Esophagus muscularis mucosa (tissue), 4 donors: ENCODE measurements at regions not wholly inside any gene's neighbourhood (a gene's known extent, or its start where the extent isn't known, plus 50 kb on each side); places are given as distances from the start of the nearest gene placed in this dataset.

Source experiments
- DNase-seq: peaks from one replicate; pipeline ENCODE4 v3.0.0-alpha.2; 2017; ENCODE audit errors: extremely low spot score
- H3K27ac ChIP-seq, 4 donors: fragments of 200-600 bp; sonication (generic); replicated peaks in 1 of 4; 1 replicate in 3 of 4; 2 replicates in 1 of 4; pipeline ENCODE4 v1.5.1; 2016 to 2019; ENCODE audit warnings: mild to moderate bottlenecking in 1 of 4
- H3K27me3 ChIP-seq, 4 donors: fragments of 200-600 bp; sonication (generic); one replicate each; pipeline versions ENCODE4 v1.5.1 to v1.6.0; 2016 to 2019
- H3K36me3 ChIP-seq, 4 donors: fragments of 200-600 bp; sonication (generic); one replicate each; pipeline ENCODE4 v1.5.1; 2016 to 2019
- H3K4me1 ChIP-seq, 4 donors: fragments of 200-600 bp; sonication (generic); one replicate each; pipeline ENCODE4 v1.5.1; 2016 to 2019
- H3K4me3 ChIP-seq, 4 donors: fragments of 200-600 bp; sonication (generic); 1 replicate in 2 of 4; 2 replicates in 2 of 4; pipeline ENCODE4 v1.5.1; 2016 to 2019; ENCODE audit warnings: mild to moderate bottlenecking in 4 of 4, moderate library complexity in 1 of 4
- H3K9me3 ChIP-seq, 4 donors: fragments of 200-600 bp; sonication (generic); 1 replicate in 3 of 4; 2 replicates in 1 of 4; pipeline ENCODE4 v1.5.1; 2016 to 2019
- CTCF ChIP-seq, 3 experiments: fragments of 200-600 bp in 2 of 3; fragments of 450-650 bp in 1 of 3; sonication (generic) in 2 of 3; IDR thresholded peaks; one replicate each; pipeline ENCODE4 v1.5.1; 2017 to 2019; ENCODE audit warnings: antibody characterized with exemption in 3 of 3, mild to moderate bottlenecking in 2 of 3, moderate library complexity in 1 of 3
- EP300 ChIP-seq: sonication (generic); formaldehyde crosslinking; IDR thresholded peaks from one replicate; pipeline ENCODE4 v1.6.1; 2017; ENCODE audit warnings: antibody characterized with exemption
- POLR2A ChIP-seq: fragments of 450-650 bp; IDR thresholded peaks from one replicate; pipeline ENCODE4 v1.6.1; 2017; ENCODE audit warnings: antibody characterized with exemption, moderate library complexity, mild to moderate bottlenecking, low read depth
- POLR2AphosphoS5 ChIP-seq, 2 donors: sonication (generic); formaldehyde crosslinking; IDR thresholded peaks; one replicate each; pipeline ENCODE4 v1.6.1; 2017; ENCODE audit warnings: antibody characterized with exemption in 2 of 2
- WGBS: methylation state at CpG from one replicate; pipeline ENCODE4 v1.1.5; 2018; 5-methylcytosine and 5-hydroxymethylcytosine counted together
- intact Hi-C: fragments of 100-400 bp; cut with DNase I; formaldehyde crosslinking; loops from one replicate; pipeline ENCODE4 v1.15.1; 2023

DNA sequence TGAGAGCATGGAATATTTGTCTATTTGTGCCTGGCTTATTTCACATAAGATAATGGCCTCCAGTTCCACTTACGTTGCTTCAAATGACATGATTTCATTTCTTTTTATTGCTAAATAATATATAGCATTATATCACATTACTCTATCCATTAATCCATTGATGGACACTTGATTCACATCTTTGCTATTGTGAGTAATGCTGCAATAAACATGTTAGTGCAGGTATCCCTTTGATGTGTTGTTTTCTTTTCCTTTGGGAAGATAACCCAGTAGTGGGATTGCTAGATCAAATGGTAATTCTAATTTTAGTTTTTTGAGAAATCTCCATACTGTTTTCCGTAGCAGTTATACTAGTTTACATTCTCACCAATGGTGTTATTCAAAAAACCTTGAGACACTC, 1343.3 kb upstream of the TMEFF2 start:
- intact Hi-C loops: no loop called here
- 91% methylated on average over 2 of the region's 2 CpGs for WGBS
- DNase-seq: no peak
- H3K27me3 ChIP-seq: no peaks in the 10 kb centered on the region
- H3K27ac ChIP-seq: no peak overlapping the region
- no peak for TF ChIP-seq POLR2A
- TF ChIP-seq POLR2AphosphoS5 (IDR thresholded peaks at IDR 0.05): no peak
- TF ChIP-seq CTCF (IDR thresholded peaks at IDR 0.05): no peak
- no peak for TF ChIP-seq EP300
- H3K9me3 ChIP-seq: no peaks in the 10 kb centered on the region
- H3K36me3 ChIP-seq: no peaks in the 10 kb centered on the region
- no peaks in the 10 kb centered on the region for H3K4me1 ChIP-seq
- H3K4me3 ChIP-seq: no peak overlapping the region

- no peak for DNase-seq
- WGBS: 89% methylated on average over 2 of the region's 2 CpGs
- no peaks in the 10 kb centered on the region for H3K36me3 ChIP-seq
- H3K27ac ChIP-seq: no peak overlapping the region
- no peaks in the 10 kb centered on the region for H3K9me3 ChIP-seq
- intact Hi-C loops: no loop called here
- TF ChIP-seq EP300 (no peak), POLR2AphosphoS5 (IDR thresholded peaks at IDR 0.05) (no peak), POLR2A (no peak), CTCF (IDR thresholded peaks at IDR 0.05) (no peak)
- H3K4me3 ChIP-seq: no peak overlapping the region
- no peaks in the 10 kb centered on the region for H3K27me3 ChIP-seq
- H3K4me1 ChIP-seq: no peaks in the 10 kb centered on the region
Measured at GRCh38 chr2:193537531-193537930, 1342.8 kb upstream of the TMEFF2 start.

GRCh38 chr2:193528458-193528857, 1333.7 kb upstream of the TMEFF2 start:
- Histone ChIP-seq H3K27me3 (no peaks in the 10 kb centered on the region), H3K27ac (no peak overlapping the region), H3K4me3 (no peak overlapping the region), H3K36me3 (no peaks in the 10 kb centered on the region), H3K4me1 (no peaks in the 10 kb centered on the region), H3K9me3 (no peaks in the 10 kb centered on the region)
- intact Hi-C loops: no loop called here
- WGBS: 97% methylated on average over 1 of the region's 1 CpG
- TF ChIP-seq POLR2A (no peak), POLR2AphosphoS5 (IDR thresholded peaks at IDR 0.05) (no peak), EP300 (no peak), CTCF (IDR thresholded peaks at IDR 0.05) (no peak)
- DNase-seq: no peak

GRCh38 chr2:193527146-193527545, 1332.4 kb upstream of the TMEFF2 start:
- Histone ChIP-seq H3K4me3 (no peak overlapping the region), H3K27ac (no peak overlapping the region), H3K4me1 (no peaks in the 10 kb centered on the region), H3K9me3 (no peaks in the 10 kb centered on the region), H3K27me3 (no peaks in the 10 kb centered on the region), H3K36me3 (no peaks in the 10 kb centered on the region)
- WGBS: 26% methylated on average over 3 of the region's 3 CpGs
- TF ChIP-seq EP300: no peak
- no peak for TF ChIP-seq POLR2A
- TF ChIP-seq CTCF (IDR thresholded peaks at IDR 0.05): no peak
- TF ChIP-seq POLR2AphosphoS5 (IDR thresholded peaks at IDR 0.05): no peak
- DNase-seq: no peak
- intact Hi-C loops: no loop called here

DNA sequence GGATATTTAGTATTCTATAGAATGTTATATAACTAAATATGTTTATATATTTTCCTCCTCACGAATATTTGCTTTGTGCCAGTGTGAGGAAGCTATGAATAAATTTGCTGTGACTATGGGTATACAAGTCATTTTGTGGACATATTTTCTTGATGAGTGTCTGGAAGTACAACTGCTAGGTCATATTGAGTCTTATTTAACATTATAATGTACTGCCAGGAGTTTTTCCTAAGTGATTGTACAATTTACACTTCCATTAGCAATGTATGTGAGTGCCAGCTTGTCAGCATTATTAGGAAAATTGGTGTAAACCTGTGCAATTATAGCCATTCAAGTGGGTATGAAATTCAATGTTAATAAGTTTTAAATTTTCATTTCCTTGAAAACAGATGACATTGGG, 1328.9 kb upstream of the TMEFF2 start:
- H3K9me3 ChIP-seq: no peaks in the 10 kb centered on the region
- H3K4me1 ChIP-seq: no peaks in the 10 kb centered on the region
- H3K27ac ChIP-seq: no peak overlapping the region
- H3K36me3 ChIP-seq: no peaks in the 10 kb centered on the region
- TF ChIP-seq POLR2A (no peak), POLR2AphosphoS5 (IDR thresholded peaks at IDR 0.05) (no peak), EP300 (no peak), CTCF (IDR thresholded peaks at IDR 0.05) (no peak)
- no peak for DNase-seq
- no peaks in the 10 kb centered on the region for H3K27me3 ChIP-seq
- no peak overlapping the region for H3K4me3 ChIP-seq
- intact Hi-C loops: no loop called here
- 93% methylated on average over 1 of the region's 1 CpG for WGBS
